Uterus (tissue), 2 donors: ENCODE measurements at regions not wholly inside any gene's neighbourhood (a gene's known extent, or its start where the extent isn't known, plus 50 kb on each side); places are given as distances from the start of the nearest gene placed in this dataset.

Experiments used
- POLR2A ChIP-seq, 2 donors: fragments of 450-650 bp; IDR thresholded peaks; one replicate each; pipeline ENCODE4 v1.6.1; 2016; ENCODE audit warnings: antibody characterized with exemption in 2 of 2, mild to moderate bottlenecking in 1 of 2, moderate library complexity in 1 of 2
- TF ChIP-seq, protein P1 (sequence below), 4 experiments: fragments of 200-600 bp in 2 of 4; fragments of 450-650 bp in 2 of 4; sonication (generic) in 2 of 4; IDR thresholded peaks; one replicate each; pipeline ENCODE4 v1.5.1; 2016 to 2019; ENCODE audit warnings: antibody characterized with exemption in 4 of 4, mild to moderate bottlenecking in 2 of 4, moderate library complexity in 1 of 4

- TF ChIP-seq, protein P1, sequence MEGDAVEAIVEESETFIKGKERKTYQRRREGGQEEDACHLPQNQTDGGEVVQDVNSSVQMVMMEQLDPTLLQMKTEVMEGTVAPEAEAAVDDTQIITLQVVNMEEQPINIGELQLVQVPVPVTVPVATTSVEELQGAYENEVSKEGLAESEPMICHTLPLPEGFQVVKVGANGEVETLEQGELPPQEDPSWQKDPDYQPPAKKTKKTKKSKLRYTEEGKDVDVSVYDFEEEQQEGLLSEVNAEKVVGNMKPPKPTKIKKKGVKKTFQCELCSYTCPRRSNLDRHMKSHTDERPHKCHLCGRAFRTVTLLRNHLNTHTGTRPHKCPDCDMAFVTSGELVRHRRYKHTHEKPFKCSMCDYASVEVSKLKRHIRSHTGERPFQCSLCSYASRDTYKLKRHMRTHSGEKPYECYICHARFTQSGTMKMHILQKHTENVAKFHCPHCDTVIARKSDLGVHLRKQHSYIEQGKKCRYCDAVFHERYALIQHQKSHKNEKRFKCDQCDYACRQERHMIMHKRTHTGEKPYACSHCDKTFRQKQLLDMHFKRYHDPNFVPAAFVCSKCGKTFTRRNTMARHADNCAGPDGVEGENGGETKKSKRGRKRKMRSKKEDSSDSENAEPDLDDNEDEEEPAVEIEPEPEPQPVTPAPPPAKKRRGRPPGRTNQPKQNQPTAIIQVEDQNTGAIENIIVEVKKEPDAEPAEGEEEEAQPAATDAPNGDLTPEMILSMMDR (IDR thresholded peaks at IDR 0.05) = no peak
- no peak for TF ChIP-seq POLR2A (IDR thresholded peaks at IDR 0.05)
Measured at GRCh38 chr7:149642589-149642988, 130.8 kb downstream of the ZNF467 start.
